RPMI7951 (cell line): ENCODE measurements at regions not wholly inside any gene's neighbourhood (a gene's known extent, or its start where the extent isn't known, plus 50 kb on each side); places are given as distances from the start of the nearest gene placed in this dataset.
A peak's percentile ranks its signal among the peaks of the same experiment; 100 is the strongest.
"Not testable (repeated sequence)": the region's sequence is repeated elsewhere in the genome, so short reads cannot be mapped to it uniquely, and the experiment has no call there.

ENCODE experiments used
- DNase-seq: peaks from one replicate; pipeline ENCODE4 v3.0.0-alpha.2; 2012; ENCODE audit warnings: low read depth

DNA sequence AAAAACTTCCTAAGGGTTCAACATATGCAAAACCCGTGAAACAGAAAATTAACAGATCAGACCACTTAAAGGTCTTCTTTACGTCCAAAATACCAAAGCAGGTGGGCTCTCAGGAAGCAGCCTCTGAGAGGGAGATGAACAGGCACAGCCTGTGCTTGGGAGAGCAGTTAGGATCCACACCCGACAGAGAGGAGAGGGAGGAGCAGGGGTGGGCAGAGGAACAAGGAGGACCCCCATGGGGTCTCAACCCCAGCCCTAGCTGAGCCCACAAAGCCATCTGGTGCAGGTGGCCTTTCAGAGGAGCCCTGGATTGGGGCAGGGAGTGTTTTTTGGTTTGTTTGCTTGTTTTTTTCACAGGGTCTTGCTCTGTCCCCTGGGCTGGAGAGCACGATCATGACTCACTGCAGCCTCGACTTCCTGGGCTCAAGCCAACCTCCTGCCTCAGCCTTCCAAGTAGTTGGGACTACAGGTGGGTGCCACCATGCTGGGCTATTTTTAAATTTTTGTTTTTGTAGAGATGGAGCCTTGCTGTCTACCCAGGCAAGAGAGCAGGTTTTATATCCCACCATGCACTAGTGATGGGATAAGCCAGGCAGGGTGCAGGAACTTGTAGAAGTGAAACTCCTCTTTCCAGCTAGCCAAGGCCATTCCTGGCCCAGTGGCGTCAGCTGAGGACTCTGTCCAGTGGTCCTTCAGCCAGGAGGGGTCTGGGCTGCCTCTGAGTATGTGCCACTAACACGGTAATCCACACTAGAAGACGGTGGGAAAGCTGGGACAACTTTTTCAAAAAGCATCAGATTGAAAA lies 154.1 kb upstream of the HDAC4 start:
- no peak for DNase-seq

DNA sequence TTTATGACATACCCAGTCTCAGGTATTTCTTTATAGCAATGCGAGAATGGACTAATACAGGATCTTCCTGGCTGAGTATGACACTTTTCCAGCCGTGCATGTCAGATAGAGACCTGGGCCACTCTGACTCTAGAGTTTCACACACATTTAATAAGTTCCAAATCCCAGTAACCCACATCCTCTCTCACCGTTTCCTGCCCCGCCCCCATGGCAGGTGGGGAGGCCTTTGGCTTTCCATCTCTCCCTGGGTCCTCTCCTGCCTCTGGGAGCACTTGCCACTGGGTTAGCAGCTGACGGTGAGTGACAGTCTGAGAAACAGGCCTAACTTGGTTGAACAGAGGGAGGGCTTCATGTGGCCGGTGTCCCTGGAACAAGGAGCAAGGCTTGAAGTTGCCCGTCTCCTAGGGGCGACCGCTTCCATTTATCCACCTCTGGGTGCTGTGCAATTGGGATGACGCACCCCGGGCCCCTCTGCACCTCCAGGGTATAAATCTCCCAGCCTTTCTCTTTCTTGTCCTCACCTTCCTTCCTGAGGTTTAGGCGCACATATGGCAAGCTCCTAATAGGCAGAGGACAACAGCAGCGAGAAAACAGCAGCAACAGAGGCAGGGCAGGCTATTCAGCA lies 152.7 kb upstream of the HDAC4 start:
- DNase-seq, result no peak

DNA sequence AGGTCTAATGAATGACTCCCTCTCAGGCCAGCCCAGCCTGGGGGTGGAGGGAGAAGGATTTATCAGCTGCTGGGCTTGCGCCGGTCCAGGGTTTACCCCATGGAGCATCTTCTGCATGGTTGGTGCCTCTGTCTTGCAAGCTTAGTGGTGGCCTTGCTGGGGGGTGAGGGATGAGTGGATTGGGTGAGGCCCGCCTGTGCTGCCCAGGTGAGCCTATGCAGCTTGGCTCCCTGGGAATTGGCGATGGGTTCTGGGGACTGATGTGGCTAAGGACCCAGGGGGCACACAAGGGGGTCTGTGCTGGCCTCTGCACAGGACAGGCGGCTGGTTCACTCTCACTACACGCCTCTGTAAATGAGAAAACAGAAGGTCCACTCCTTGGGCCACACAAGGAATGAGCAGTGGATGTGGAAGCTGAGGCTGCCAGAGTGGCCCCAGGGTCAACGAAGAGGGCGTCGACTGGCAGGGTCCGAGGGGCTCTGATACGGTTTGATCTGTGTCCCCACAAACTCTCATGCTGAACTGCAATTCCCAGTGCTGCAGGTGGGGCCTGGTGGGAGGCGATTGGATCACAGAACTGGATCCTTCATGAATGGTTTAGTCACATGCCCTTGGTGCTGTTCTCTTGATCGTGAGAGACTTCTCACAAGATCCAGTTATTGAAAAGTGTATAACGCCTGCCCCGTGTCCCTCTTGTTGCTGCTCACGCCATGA lies 151.6 kb upstream of the HDAC4 start:
- DNase-seq, result no peak

DNA sequence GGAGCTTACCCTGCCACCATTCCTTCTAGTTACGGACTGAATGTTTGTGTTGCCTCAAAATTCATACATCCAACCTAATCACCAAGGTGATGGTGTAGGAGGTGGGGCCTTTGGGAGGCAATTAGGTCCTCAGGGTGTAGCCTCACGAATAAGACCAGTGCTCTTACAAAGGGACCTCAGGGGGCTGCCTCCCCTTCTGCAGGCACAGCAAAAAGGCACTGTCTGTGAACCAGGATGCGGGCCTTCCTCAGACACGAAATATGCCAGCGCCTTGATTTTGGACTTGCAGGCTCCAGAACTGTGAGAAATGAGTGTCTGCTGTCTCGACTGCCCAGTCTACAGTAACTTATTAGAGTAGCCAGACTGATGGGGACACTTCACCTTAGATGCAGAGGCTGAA lies 150.4 kb upstream of the HDAC4 start:
- DNase-seq, result no peak

DNA sequence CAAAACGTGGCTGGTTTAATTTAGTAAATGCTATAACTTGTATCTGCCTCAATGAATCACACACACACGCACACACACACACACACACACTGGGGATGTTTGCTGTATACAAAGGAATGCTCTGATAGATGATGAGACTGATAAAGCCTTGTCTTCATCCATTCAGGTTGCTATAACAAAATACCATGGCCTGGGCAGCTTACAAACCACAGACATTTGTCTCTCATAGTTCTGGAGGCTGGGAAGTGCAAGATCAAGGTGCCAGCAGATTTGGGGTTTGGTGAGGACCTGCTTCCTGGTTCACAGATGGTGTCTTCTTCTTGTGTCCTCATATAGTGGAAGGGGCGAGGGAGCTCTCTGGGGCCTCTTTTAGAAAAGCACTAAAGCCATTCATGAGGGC lies 149.5 kb upstream of the HDAC4 start:
- peak; percentile 18 for DNase-seq

DNA sequence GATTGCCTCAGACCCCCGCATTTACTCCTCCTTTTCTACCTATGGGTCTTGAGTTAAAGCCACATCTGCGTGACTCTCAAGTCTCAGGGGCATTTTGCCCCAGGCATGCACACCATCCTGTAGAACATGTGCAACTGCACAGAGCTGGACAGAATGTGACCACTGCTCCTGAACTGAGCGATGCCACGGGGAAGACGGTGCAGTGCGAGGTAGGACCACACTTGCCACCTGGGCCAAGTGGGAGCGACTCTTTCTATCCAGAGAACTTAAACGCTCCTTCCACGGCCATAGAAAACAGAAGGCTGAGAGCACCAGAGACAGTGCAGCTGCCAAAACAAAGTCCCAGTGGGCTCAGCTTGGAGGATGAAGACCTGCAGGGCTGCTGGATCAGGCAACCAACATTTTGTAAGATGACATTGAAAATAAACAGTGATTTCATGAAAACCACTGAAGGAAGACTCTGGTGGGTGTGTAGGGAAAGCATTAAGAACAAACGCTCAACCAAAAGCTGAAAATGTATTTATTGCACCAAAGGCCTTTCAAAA lies 149.0 kb upstream of the HDAC4 start:
- DNase-seq, result no peak

DNA sequence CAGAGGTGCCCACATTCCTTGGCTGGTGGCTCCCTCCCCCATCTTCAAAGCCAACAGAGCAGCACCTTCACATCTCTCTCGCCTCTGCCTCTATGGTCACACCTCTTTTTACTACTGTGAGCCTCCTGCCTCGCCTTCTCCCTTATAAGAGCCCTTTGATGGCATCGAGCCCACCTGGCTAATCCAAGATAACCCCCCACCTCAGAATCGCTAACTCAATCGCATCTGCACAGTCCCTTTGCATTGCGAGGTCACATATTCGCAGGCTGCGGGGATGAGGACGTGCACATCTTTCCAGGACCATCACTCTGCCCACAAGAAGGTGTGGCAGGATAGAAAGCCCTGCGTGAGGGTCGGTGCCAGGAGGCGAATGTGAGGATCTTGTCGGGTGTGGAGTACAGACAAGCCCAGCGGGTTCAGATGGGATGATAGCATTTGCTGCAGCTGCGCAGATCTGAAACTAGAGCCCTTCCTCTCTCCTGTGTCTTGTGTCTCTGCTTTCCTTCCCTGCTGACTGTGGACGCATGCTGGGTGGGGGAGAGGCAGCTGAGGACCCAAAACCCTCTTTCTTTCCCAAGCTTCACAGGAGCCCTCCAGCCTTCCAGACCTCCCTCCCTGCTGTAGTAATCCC lies 148.3 kb upstream of the HDAC4 start:
- no peak for DNase-seq

DNA sequence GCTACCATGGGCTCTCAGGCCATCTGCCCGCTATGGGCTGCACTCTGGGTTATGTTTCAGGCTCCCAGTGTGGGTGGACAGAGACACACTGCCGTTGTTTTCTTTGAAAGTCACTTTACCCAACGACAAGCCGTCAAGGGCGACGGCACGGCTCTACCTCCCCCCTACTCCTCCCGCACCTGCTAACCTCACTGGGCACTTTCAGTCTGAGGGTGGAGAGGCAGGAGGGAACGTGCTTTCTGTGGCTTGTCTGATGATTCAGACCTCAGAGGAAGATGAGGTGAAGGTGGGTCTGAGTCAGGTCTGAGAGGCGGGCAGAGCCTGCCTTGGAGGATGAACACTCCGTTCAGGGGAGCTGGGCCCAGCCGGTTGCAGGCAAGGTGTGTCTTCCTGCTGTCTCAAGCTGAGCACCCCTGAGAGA lies 147.6 kb upstream of the HDAC4 start:
- DNase-seq, result no peak

DNA sequence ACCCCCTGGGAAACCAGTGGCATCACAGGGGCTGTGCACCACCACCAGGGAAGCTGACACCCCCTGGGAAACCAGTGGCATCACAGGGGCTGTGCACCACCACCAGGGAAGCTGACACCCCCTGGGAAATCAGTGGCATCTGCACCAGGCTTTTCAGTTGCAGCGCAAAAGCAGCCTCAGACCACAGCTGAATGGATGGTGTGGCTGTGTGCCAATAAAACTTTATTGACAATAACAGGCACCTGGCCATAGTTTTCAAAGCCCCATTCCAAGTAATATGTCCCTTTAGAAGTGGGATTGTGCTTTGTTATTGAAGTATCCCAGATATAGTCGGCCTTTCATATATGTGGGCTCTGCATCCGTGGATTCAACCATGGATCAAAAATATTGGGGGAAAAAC lies 146.3 kb upstream of the HDAC4 start:
- not testable (repeated sequence) for DNase-seq

DNA sequence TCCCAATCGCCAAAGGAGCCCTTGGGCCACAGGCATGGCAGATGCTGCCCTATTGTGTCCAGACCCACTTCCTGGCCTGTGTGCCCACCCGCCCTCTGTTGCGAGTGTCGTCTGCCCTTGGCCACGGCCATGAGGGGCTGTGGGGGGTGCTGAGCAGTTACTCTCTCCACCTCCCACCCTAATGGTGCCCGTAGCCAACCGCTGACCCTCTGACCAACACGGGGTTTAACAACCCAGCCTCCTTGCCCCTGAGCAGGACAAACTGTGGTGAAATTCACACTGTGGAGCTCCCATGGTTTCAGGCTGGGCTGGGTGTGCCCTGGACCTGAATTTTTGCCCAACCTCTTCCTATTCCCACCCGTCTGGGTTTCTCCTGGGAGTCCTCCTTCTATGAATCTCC lies 145.7 kb upstream of the HDAC4 start:
- DNase-seq, result no peak

DNA sequence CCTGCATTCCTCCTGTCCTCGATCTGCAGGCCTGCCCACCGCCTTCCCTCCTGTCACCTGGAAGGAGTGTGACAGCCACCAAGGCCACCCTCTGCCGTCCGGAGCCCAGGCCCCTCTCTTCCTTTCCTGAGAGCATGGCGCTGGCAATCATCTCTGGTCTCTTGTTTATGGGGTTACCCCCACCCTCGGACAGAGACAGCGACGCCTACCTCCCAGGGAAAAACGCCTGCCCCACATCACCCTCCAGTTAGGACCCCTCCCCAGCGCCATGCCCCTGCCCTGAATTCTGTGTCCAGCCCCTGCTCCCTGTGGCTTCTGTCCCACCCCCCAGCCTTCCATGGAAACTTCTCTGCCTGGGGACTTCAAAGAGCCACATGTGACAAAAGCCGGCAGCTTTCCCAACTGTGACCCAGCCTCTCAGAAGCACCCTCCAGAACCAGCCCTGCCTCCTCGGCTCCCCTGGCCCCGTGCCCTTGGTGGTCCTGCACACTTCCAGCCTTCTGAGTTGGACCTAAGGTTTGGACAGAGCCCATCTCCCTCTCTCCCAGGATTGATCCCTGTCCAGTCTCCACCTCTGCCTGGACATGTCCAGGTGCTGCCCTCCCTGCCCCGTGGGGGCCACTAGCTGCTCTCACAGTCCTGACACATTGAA lies 145.0 kb upstream of the HDAC4 start:
- no peak for DNase-seq

DNA sequence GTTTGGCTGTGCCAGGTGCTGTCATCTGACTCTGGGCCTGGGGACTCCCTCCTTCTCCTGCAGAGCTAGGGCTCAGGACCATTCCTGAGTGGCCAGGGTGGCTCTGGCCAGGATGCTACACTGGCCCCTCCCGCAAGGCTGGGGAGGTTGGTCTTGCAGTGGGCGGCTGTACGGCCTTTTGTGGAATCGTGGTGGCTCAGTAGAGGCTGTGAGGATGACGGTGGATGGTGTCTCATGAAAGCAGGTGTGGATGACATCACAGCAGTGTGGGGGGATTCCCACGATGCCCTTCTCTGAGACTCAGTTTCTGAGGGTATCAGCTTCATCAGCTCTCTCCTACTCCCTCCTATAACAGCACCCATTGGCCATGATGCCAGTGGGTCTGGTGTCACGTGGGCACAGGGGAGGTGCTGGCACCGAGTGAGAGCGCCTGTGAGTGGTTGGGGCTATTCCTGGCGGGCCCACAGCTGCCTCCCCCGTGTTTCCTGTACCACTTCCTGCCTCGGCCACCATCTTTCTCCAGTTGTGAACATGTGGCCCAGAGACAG lies 144.2 kb upstream of the HDAC4 start:
- no peak for DNase-seq

DNA sequence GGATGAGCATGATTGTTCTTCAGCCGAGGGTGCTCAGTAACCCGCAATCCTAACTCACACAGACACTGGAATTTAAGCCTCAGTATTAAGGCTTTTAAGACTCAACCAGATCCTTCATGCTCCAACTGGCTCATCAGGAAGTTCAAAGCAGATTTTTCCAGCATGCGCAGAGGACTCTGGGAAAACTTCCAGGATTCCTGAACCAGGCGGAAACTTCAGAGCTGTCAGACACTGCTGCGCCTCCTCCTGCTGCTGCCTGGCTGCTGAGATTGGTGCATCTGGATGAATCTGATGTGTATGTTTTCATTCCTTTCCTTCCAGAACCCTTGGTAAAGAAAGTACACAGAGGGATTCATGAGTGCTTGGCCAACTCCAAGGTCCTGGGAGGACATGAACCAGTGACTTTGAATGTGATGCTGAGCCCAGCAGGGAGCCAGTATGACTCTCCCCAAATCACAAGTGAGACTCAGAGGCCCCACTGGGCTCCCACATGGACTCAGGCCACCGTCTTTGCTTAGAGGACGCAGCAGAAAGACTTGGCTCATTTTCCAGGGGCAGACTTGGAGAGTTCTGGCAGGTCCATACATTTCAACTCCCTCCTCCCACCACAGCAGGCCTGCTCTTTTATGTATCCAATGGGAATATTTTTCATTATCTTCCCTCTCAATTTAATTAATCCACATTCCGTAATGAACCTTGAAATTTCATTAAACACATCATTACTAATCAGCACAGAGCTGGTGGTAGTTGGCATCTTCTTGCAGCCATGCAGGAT lies 143.5 kb upstream of the HDAC4 start:
- DNase-seq, result no peak

DNA sequence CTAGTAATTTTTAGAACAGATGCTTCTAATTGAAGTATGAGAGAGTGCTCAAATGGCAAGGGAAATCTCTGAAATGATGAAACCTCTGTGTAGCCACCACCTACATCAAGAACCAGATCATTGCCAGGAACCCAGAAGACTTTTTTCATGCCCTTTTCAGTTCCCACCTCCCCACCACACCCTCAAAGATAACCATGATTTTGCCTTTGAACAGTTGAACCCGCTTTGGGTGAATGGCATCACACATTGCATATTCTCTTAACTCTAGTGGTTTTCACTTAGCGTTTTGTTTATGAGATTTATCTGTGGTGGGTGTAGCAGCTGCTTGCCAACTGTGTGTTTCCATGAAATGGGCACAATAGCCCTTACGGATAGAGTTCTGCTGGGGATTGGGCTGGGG lies 142.9 kb upstream of the HDAC4 start:
- no peak for DNase-seq

DNA sequence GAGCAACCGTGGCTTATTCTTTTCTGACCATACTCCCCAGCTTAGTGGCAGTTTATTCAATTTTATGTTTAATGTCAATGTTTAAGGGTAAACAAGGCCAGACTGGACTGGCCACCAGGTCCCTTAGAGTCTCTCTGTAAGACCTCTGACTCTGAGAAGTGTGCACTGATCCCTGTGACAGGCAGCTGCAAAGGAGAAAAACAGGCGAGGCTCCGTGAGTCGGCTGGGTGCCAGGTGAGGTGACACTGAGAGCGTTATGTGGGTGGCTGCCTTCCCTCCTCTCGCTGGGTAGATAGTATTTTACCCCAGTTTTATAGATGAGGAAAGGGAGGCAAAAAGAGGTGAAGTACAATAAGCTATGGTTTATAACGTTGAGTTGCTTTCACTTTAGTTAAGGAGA lies 139.4 kb upstream of the HDAC4 start:
- DNase-seq, result no peak

DNA sequence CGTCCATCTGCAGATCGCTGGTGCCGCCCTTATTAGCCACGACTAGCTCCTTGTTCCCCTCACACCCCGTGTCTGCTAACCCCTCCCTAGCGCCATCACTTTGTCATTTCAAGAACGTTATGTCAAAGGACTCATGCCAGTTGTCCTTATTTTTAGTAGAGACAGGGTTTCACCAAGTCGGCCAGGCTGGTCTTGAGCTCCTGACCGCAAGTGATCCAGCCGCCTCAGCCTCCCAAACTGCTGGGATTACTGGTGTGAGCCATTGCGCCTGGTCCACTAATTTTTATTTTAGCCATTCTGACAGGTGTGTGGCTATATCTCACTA lies 138.9 kb upstream of the HDAC4 start:
- no peak for DNase-seq

DNA sequence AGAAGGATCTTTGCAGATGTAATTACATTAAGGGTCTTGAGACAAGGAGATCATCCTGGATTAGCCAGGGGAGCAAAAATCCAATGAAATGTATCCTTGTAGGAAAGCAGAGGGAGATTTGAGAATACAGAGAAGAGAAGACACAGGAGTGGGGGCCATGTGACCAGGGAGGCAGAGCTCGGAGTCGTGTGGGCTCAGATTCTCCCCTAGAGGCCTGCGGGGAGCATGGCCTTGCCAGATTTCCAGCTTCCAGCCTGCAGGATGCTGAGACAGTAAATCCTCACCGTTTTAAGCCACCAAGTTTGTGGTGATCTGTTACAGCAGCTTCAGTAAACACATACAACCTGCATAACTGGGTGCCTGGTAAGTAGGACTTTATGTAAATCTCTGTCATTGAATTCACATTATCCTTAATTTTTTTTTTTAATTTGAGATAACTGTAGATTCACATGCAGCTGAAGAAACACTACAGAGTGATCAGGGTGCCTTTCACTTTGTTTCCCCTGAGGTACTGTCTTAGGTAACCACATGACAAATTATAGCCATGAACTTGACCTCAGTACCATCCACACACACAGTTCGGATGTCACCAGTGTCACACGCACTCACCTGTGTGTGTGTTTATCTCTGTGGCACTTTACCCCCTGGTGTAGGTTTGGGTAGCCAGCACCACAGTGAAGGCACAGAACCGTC lies 138.4 kb upstream of the HDAC4 start:
- DNase-seq, result no peak

DNA sequence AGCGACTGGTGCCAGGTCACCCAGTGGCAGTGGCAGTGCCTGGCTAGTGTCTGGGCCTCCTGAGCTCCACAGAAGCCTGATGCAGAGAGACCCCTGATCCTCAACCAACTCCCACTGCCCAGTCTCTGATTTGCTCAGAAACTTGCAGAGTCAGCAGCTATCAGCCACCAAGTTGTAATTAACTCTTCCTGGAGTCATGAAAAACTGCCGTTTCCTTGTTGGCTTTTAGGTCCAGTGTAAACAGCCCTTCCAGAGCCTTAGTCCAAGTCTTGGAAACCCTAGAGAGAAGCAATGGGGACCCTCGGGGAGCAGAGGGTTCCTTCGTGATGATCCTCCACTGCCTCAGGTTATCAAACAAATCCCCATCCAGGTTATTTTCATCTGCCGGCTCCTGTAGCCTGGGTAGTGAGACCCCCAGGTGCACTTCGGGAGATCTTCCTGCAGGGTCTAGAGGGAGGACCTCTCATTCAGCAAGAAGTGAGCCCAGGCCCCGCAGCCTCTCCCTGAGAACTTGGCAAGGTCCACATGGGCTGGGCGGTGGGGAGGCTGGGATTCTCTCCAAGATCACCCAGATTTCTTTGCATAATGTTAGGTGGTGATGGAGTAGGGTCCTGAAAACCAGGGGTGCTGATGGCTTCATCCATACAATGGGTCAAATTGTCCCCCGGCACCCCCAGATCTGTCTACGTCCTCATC lies 137.7 kb upstream of the HDAC4 start:
- DNase-seq, result no peak

DNA sequence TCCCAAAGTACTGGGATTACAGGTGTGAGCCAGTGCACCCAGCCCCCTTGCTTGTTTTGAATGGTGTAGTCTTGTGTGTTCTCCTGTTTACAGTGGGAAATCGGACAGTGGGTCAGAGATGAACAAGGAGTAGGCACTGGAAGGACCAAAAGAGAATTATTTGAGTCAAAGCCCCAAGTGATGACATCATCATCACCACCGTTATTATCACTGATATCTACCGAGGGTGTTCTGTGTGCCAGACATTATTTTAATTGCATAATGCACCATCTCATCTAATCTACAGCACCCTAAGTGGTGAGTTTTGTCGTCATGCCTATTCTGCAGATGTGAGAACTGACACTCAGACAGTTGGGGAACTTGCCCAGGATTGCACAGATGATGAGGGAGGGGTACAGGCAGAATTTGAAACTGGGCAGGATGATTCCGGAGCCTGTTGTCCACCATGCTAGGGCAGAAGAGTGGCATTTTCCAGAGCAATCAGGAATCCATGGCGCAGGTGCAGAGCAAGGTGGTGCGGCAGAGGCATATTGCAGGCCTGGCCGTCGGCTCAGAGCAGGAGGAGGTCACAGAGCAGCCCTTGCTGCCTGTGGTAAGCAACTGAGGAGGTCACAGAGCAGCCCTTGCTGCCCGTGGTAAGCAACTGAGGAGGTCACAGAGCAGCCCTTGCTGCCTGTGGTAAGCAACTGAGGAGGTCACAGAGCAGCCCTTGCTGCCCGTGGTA lies 137.0 kb upstream of the HDAC4 start:
- DNase-seq, result no peak
